ENCODE measurements at regions not wholly inside any gene's neighbourhood (a gene's known extent, or its start where the extent isn't known, plus 50 kb on each side); places are given as distances from the start of the nearest gene placed in this dataset.

DNA sequence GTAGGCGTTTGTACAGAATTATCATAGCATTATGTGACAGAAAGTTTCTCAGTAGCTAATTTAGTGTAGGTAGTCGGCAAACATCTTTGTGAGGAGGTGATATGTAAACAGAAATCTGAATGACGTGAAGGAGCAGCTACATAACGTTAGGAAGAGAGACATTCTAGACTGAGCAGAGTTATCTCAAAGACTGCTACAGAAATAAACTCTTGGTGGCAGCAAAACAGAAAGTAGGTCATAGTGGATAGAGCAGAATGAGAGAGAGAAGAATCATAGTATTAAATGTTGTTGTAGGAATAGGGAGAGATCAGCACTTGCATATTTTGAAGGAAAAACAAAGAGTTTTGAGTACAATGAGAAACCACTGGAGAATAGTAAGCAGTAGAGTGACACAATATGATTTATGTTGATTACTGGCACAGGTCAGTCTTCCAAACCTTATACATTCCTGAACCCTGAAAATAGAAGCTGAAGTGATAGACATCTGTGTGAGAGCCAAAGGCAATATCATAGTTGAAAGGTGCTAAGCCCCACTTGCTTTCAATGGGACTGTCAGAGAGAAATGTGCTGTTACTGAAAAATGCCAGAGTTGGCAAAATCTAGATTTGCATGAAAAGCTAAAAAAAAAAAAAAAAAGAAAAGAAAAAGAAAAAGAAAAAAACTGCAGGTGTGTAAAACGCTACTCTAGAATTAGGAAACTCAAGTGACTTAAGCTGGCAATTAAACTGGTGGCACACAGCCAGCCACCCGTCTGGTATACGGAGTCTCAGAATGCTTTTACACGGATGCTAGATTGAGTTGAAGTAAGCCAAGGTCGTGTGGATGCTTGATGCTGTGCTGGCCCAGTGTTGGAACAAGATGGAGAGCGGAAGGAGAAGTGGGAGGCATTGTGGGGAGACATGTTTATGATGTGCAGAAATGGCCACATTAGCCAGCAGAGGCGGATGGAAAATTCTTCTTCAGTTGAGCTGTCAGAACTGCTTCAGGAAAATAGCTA, 750.2 kb upstream of the HS3ST1 start:
- TF ChIP-seq, protein P1, sequence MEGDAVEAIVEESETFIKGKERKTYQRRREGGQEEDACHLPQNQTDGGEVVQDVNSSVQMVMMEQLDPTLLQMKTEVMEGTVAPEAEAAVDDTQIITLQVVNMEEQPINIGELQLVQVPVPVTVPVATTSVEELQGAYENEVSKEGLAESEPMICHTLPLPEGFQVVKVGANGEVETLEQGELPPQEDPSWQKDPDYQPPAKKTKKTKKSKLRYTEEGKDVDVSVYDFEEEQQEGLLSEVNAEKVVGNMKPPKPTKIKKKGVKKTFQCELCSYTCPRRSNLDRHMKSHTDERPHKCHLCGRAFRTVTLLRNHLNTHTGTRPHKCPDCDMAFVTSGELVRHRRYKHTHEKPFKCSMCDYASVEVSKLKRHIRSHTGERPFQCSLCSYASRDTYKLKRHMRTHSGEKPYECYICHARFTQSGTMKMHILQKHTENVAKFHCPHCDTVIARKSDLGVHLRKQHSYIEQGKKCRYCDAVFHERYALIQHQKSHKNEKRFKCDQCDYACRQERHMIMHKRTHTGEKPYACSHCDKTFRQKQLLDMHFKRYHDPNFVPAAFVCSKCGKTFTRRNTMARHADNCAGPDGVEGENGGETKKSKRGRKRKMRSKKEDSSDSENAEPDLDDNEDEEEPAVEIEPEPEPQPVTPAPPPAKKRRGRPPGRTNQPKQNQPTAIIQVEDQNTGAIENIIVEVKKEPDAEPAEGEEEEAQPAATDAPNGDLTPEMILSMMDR (IDR thresholded peaks at IDR 0.05): no peak
- TF ChIP-seq POLR2AphosphoS5 (IDR thresholded peaks at IDR 0.05): no peak
